ENCODE measurements at regions not wholly inside any gene's neighbourhood (a gene's known extent, or its start where the extent isn't known, plus 50 kb on each side); places are given as distances from the start of the nearest gene placed in this dataset.

DNA sequence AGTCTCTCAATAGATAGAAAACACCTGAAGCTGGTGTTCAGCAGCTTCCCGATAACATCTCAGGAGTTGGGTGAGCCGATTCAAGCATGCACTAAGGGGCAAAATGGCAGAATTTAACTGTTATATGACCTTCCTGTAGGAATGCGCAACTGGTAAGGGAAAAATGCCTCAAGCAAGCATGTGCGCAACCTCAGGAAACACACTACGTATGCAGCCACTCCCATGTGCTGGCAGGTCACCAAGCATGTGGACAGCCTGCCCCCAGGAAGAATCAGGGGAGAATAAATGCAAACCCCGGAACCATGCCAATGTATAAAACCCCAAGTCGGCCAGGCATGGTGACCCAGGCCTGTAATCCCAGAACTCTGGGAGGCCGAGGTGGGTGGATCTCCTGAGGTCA, 645.6 kb downstream of the NYAP2 start:
- TF ChIP-seq CTCF (IDR thresholded peaks at IDR 0.05; ENCODE audit: insufficient read depth, low read length) (no peak), POLR2AphosphoS5 (IDR thresholded peaks at IDR 0.05; ENCODE audit: low read depth) (no peak), GABPA (IDR thresholded peaks at IDR 0.05; ENCODE audit: low read depth) (no peak)
- TF ChIP-seq, protein P1, sequence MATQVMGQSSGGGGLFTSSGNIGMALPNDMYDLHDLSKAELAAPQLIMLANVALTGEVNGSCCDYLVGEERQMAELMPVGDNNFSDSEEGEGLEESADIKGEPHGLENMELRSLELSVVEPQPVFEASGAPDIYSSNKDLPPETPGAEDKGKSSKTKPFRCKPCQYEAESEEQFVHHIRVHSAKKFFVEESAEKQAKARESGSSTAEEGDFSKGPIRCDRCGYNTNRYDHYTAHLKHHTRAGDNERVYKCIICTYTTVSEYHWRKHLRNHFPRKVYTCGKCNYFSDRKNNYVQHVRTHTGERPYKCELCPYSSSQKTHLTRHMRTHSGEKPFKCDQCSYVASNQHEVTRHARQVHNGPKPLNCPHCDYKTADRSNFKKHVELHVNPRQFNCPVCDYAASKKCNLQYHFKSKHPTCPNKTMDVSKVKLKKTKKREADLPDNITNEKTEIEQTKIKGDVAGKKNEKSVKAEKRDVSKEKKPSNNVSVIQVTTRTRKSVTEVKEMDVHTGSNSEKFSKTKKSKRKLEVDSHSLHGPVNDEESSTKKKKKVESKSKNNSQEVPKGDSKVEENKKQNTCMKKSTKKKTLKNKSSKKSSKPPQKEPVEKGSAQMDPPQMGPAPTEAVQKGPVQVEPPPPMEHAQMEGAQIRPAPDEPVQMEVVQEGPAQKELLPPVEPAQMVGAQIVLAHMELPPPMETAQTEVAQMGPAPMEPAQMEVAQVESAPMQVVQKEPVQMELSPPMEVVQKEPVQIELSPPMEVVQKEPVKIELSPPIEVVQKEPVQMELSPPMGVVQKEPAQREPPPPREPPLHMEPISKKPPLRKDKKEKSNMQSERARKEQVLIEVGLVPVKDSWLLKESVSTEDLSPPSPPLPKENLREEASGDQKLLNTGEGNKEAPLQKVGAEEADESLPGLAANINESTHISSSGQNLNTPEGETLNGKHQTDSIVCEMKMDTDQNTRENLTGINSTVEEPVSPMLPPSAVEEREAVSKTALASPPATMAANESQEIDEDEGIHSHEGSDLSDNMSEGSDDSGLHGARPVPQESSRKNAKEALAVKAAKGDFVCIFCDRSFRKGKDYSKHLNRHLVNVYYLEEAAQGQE (IDR thresholded peaks at IDR 0.05; ENCODE audit: insufficient replicate concordance, low read depth), result no peak
